GM12892 (cell line): ENCODE measurements at regions not wholly inside any gene's neighbourhood (a gene's known extent, or its start where the extent isn't known, plus 50 kb on each side); places are given as distances from the start of the nearest gene placed in this dataset.
"Not testable (repeated sequence)": the region's sequence is repeated elsewhere in the genome, so short reads cannot be mapped to it uniquely, and the experiment has no call there.

Experiments used
- DNase-seq: peaks from one replicate; pipeline ENCODE4 v3.0.0; 2011; ENCODE audit not compliant: insufficient read length
- FAIRE-seq: peaks from 2 replicates; lab custom pipeline; 2011; peaks lifted over from hg19 to GRCh38; lab: Jason Lieb, UNC
- POLR2A ChIP-seq: IDR thresholded peaks from 2 replicates; pipeline ENCODE4 v1.6.1; 2011; ENCODE audit warnings: low read depth, low read length, control low read depth
- POLR2AphosphoS5 ChIP-seq: IDR thresholded peaks from 2 replicates; pipeline ENCODE4 v1.6.1; 2011; ENCODE audit warnings: low read depth, low read length, control low read depth
- TAF1 ChIP-seq: IDR thresholded peaks from 2 replicates; pipeline ENCODE4 v1.6.1; 2011; ENCODE audit warnings: low read depth, mild to moderate bottlenecking, control low read depth, low read length, borderline replicate concordance

- TF ChIP-seq POLR2AphosphoS5 (no peak), POLR2A (no peak), TAF1 (no peak)
- DNase-seq (no peak), FAIRE-seq (no peak)
Measured at GRCh38 chr10:78591066-78591465, 477.7 kb upstream of the ZMIZ1 start.

GRCh38 chr10:78594559-78595268 is 474.1 kb upstream of the ZMIZ1 start:
- DNase-seq (no peak), FAIRE-seq (no peak)
- TF ChIP-seq TAF1 (no peak), POLR2AphosphoS5 (no peak), POLR2A (no peak)

GRCh38 chr10:78595269-78595619 is 473.5 kb upstream of the ZMIZ1 start:
- TF ChIP-seq POLR2AphosphoS5, result no peak
- no peak for TF ChIP-seq POLR2A
- TF ChIP-seq TAF1, result no peak
- FAIRE-seq (no peak), DNase-seq (no peak)

- TF ChIP-seq POLR2AphosphoS5 (no peak), TAF1 (no peak), POLR2A (no peak)
- DNase-seq (no peak), FAIRE-seq (no peak)
Measured at GRCh38 chr10:78596556-78596955, 472.2 kb upstream of the ZMIZ1 start.

GRCh38 chr10:78597796-78598555 is 470.8 kb upstream of the ZMIZ1 start:
- DNase-seq, result no peak
- no peak for FAIRE-seq
- TF ChIP-seq POLR2AphosphoS5 (no peak), POLR2A (no peak), TAF1 (no peak)

- FAIRE-seq, result no peak
Measured at GRCh38 chr10:78599122-78599853, 469.5 kb upstream of the ZMIZ1 start.

GRCh38 chr10:78600121-78600665 is 468.6 kb upstream of the ZMIZ1 start:
- DNase-seq (no peak), FAIRE-seq (no peak)
- no peak for TF ChIP-seq TAF1

More at GRCh38 chr10:78599122-78599853, 469.5 kb upstream of the ZMIZ1 start:
- TF ChIP-seq POLR2AphosphoS5 (no peak), TAF1 (no peak)
- DNase-seq, result no peak

GRCh38 chr10:78600740-78601139 is 468.0 kb upstream of the ZMIZ1 start:
- FAIRE-seq (no peak), DNase-seq (no peak)
- no peak for TF ChIP-seq TAF1
- no peak for TF ChIP-seq POLR2A
- no peak for TF ChIP-seq POLR2AphosphoS5

- TF ChIP-seq TAF1 (no peak), POLR2AphosphoS5 (no peak), POLR2A (no peak)
- DNase-seq (no peak), FAIRE-seq (no peak)
Measured at GRCh38 chr10:78602201-78602932, 466.4 kb upstream of the ZMIZ1 start.

GRCh38 chr10:78604286-78604685 is 464.5 kb upstream of the ZMIZ1 start:
- DNase-seq (no peak), FAIRE-seq (no peak)
- TF ChIP-seq POLR2AphosphoS5 (no peak), TAF1 (no peak), POLR2A (no peak)

GRCh38 chr10:78604721-78605120 is 464.0 kb upstream of the ZMIZ1 start:
- no peak for TF ChIP-seq POLR2AphosphoS5
- DNase-seq (no peak), FAIRE-seq (no peak)

- no peak for FAIRE-seq
- no peak for TF ChIP-seq POLR2A
- no peak for TF ChIP-seq POLR2AphosphoS5
- TF ChIP-seq TAF1, result no peak
- DNase-seq, result no peak
Measured at GRCh38 chr10:78605800-78606350, 462.9 kb upstream of the ZMIZ1 start.

- FAIRE-seq, DNase-seq: not testable (repeated sequence)
Measured at GRCh38 chr10:78606766-78607165, 462.0 kb upstream of the ZMIZ1 start.
